H9 (cell line): ENCODE measurements at regions not wholly inside any gene's neighbourhood (a gene's known extent, or its start where the extent isn't known, plus 50 kb on each side); places are given as distances from the start of the nearest gene placed in this dataset.

Experiments
- DNase-seq: peaks from one replicate; pipeline ENCODE4 v3.0.0-alpha.2; 2017
- H2AFZ ChIP-seq: one replicate; pipeline ENCODE4 v1.6.1; 2013; ENCODE audit warnings: mild to moderate bottlenecking, low read length, control low read depth, moderate library complexity
- H2AK5ac ChIP-seq: 2 replicates; pipeline ENCODE4 v1.6.1; 2013; ENCODE audit warnings: low read length, control low read depth, mixed read lengths; ENCODE audit not compliant: insufficient read length
- H2BK120ac ChIP-seq: one replicate; pipeline ENCODE4 v1.6.1; 2013; ENCODE audit warnings: low read depth, mild to moderate bottlenecking, low read length, control low read depth, inconsistent platforms; ENCODE audit not compliant: poor library complexity, severe bottlenecking
- H2BK12ac ChIP-seq: 2 replicates; pipeline ENCODE4 v1.6.1; 2013; ENCODE audit warnings: low read length, control low read depth, mixed read lengths, low read depth; ENCODE audit not compliant: insufficient read length
- H2BK15ac ChIP-seq: 2 replicates; pipeline ENCODE4 v1.6.1; 2013; ENCODE audit warnings: low read depth, low read length, control low read depth
- H2BK20ac ChIP-seq: one replicate; pipeline ENCODE4 v1.6.1; 2013; ENCODE audit warnings: low read depth, mild to moderate bottlenecking, low read length, control low read depth, inconsistent platforms; ENCODE audit not compliant: poor library complexity, severe bottlenecking
- H2BK5ac ChIP-seq: 2 replicates; pipeline ENCODE4 v1.6.1; 2013; ENCODE audit warnings: low read length, control low read depth, mixed read lengths; ENCODE audit not compliant: insufficient read length
- H3K14ac ChIP-seq: 2 replicates; pipeline ENCODE4 v1.6.1; 2013; ENCODE audit warnings: low read length, control low read depth; ENCODE audit not compliant: insufficient read depth
- H3K18ac ChIP-seq: 2 replicates; pipeline ENCODE4 v1.6.1; 2013; ENCODE audit warnings: low read depth, mild to moderate bottlenecking, mixed read lengths, low read length, control low read depth; ENCODE audit not compliant: insufficient read length
- H3K23ac ChIP-seq: 2 replicates; pipeline ENCODE4 v1.6.1; 2013; ENCODE audit warnings: low read length, control low read depth, mixed read lengths, low read depth; ENCODE audit not compliant: insufficient read length
- H3K23me2 ChIP-seq: 2 replicates; pipeline ENCODE4 v1.6.1; 2013; ENCODE audit warnings: low read depth, mild to moderate bottlenecking, mixed read lengths, low read length, control low read depth; ENCODE audit not compliant: insufficient read length, poor library complexity, severe bottlenecking
- H3K27ac ChIP-seq: 2 replicates; pipeline ENCODE4 v1.5.1; 2013; ENCODE audit warnings: low read length, control low read depth, mixed read lengths, low read depth; ENCODE audit not compliant: insufficient read length
- H3K27me3 ChIP-seq: 2 replicates; pipeline ENCODE4 v1.6.1; 2013; ENCODE audit warnings: low read length, control low read depth, inconsistent platforms; ENCODE audit not compliant: insufficient read depth
- H3K4ac ChIP-seq: 2 replicates; pipeline ENCODE4 v1.6.1; 2013; ENCODE audit warnings: low read depth, mild to moderate bottlenecking, control low read depth, inconsistent platforms, low read length, moderate library complexity
- H3K4me1 ChIP-seq: 2 replicates; pipeline ENCODE4 v1.6.1; 2013; ENCODE audit warnings: low read length, control low read depth, inconsistent platforms; ENCODE audit not compliant: insufficient read depth
- H3K4me2 ChIP-seq: 2 replicates; pipeline ENCODE4 v1.6.1; 2013; ENCODE audit warnings: low read length, control low read depth, mixed read lengths; ENCODE audit not compliant: insufficient read length, insufficient read depth
- H3K56ac ChIP-seq: 2 replicates; pipeline ENCODE4 v1.6.1; 2013; ENCODE audit warnings: low read depth, mild to moderate bottlenecking, mixed read lengths, low read length, control low read depth; ENCODE audit not compliant: insufficient read length
- H3K79me1 ChIP-seq: 2 replicates; pipeline ENCODE4 v1.6.1; 2013; ENCODE audit warnings: low read depth, mild to moderate bottlenecking, moderate library complexity, low read length, control low read depth, inconsistent platforms; ENCODE audit not compliant: insufficient read depth, poor library complexity, severe bottlenecking
- H3K79me2 ChIP-seq: 2 replicates; pipeline ENCODE4 v1.6.1; 2013; ENCODE audit warnings: low read length, control low read depth, inconsistent platforms; ENCODE audit not compliant: insufficient read depth
- H3K9ac ChIP-seq: 2 replicates; pipeline ENCODE4 v1.6.1; 2013; ENCODE audit warnings: low read length, control low read depth, mixed read lengths; ENCODE audit not compliant: insufficient read length; ENCODE audit errors: extremely low read depth
- H3K9me3 ChIP-seq: one replicate; pipeline ENCODE4 v1.6.1; 2013; ENCODE audit warnings: low read depth, low read length, inconsistent platforms; ENCODE audit not compliant: control insufficient read depth
- H3T11ph ChIP-seq: one replicate; pipeline ENCODE4 v1.6.1; 2013; ENCODE audit warnings: mild to moderate bottlenecking, low read length, control low read depth, inconsistent platforms
- H4K20me1 ChIP-seq: one replicate; pipeline ENCODE4 v1.6.1; 2013; ENCODE audit not compliant: control insufficient read depth, insufficient read length, insufficient read depth
- H4K5ac ChIP-seq: 2 replicates; pipeline ENCODE4 v1.6.1; 2013; ENCODE audit warnings: low read depth, mild to moderate bottlenecking, mixed read lengths, low read length, control low read depth; ENCODE audit not compliant: insufficient read length
- H4K8ac ChIP-seq: replicated peaks from 2 replicates; pipeline ENCODE4 v1.6.1; 2013; ENCODE audit warnings: low read length, control low read depth, mixed read lengths, low read depth; ENCODE audit not compliant: insufficient read length
- H4K91ac ChIP-seq: 2 replicates; pipeline ENCODE4 v1.6.1; 2013; ENCODE audit warnings: low read depth, mild to moderate bottlenecking, moderate library complexity, mixed read lengths, low read length, control low read depth; ENCODE audit not compliant: insufficient read length
- H3K27ac Mint-ChIP-seq, 3 experiments: 2 replicates in 2 of 3; 3 replicates in 1 of 3; pipeline ENCODE4 v1.8.0; 2020 to 2021; ENCODE audit warnings: mixed read lengths in 3 of 3, mild to moderate bottlenecking in 1 of 3, moderate library complexity in 1 of 3
- H3K27me3 Mint-ChIP-seq: 2 replicates; pipeline ENCODE4 v1.8.0; 2021; ENCODE audit warnings: low read depth, mild to moderate bottlenecking, moderate library complexity, mixed read lengths
- H3K36me3 Mint-ChIP-seq, 3 experiments: 2 replicates in 2 of 3; 3 replicates in 1 of 3; pipeline ENCODE4 v1.8.0; 2020 to 2021; ENCODE audit warnings: low read depth in 3 of 3, mixed read lengths in 3 of 3; ENCODE audit not compliant: insufficient read depth in 1 of 3
- H3K4me1 Mint-ChIP-seq, 2 experiments: 2 replicates each; pipeline ENCODE4 v1.8.0; 2020; ENCODE audit warnings: mixed read lengths in 2 of 2
- H3K4me3 Mint-ChIP-seq, 2 experiments: 2 replicates in 1 of 2; 3 replicates in 1 of 2; pipeline ENCODE4 v1.8.0; 2020 to 2021; ENCODE audit warnings: mild to moderate bottlenecking in 2 of 2, mixed read lengths in 2 of 2, moderate library complexity in 1 of 2
- H3K9me3 Mint-ChIP-seq, 2 experiments: 2 replicates in 1 of 2; 3 replicates in 1 of 2; pipeline ENCODE4 v1.8.0; 2020; ENCODE audit warnings: mild to moderate bottlenecking in 2 of 2, mixed read lengths in 2 of 2, moderate library complexity in 1 of 2
- WGBS: extraction: QIAGEN DNeasy Blood & Tissue Kit; methylation state at CpG from one replicate; pipeline ENCODE4 v1.1.7; 2013; ENCODE audit warnings: missing lambda C conversion rate, low lambda C conversion rate, mixed read lengths; ENCODE audit not compliant: insufficient read length; ENCODE audit errors: extremely low coverage; 5-methylcytosine and 5-hydroxymethylcytosine counted together
- TF ChIP-seq, protein P1 (sequence below): fragments of 200-600 bp; sonication (generic); conservative IDR thresholded peaks from 3 replicates; pipeline ENCODE4 v1.8.0; 2021; ENCODE audit warnings: antibody characterized with exemption, mild to moderate bottlenecking

DNA sequence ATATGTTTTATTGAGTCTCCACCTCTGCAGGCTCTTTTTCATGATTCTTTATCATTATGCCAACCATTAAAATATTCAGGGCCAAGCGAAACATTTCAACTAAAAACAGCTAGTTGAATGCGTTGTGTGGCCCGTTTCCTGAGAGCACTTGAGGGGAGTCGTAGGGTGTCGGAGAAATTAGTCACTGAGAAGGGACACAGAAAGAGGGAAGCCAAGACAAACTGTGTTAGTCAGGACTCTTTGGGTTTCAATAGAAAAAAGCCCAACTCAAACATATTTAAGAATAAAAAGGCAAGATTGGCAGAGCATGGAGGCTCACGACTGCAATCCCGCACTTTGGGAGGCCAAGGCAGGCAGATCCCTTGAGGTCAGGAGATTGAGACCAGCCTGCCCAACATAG is 58.9 kb downstream of the MAFB start:
- Histone ChIP-seq H3K56ac (no peak overlapping the region), H2BK120ac (no peak overlapping the region), H2BK12ac (no peak overlapping the region), H3K27me3 (no peaks in the 10 kb centered on the region), H3K14ac (no peak overlapping the region), H3K79me1 (no peaks in the 10 kb centered on the region), H3K79me2 (no peaks in the 10 kb centered on the region), H3K27ac (no peak overlapping the region), H4K91ac (no peak overlapping the region), H4K5ac (no peak overlapping the region), H3K4me2 (no peak overlapping the region), H3K9ac (no peak overlapping the region), H3K9me3 (no peaks in the 10 kb centered on the region), H2AK5ac (no peak overlapping the region), H2BK15ac (no peak overlapping the region), H3K4ac (no peak overlapping the region), H3K18ac (no peak overlapping the region), H3K23ac (no peak overlapping the region), H3K23me2 (no peaks in the 10 kb centered on the region), H2AFZ (no peak overlapping the region), H4K20me1 (no peaks in the 10 kb centered on the region), H3T11ph (no peak overlapping the region), H2BK5ac (no peak overlapping the region), H4K8ac (no peak overlapping the region), H2BK20ac (no peak overlapping the region), H3K4me1 (peaks cover 2% of the 10 kb centered on the region; the same call in 1 of the 2 replicates)
- DNase-seq: no peak
- Mint-ChIP-seq H3K4me3 (no peak overlapping the region), H3K4me1 (peaks cover 0 to 7% of the 10 kb centered on the region in 2 experiments; a peak in 3 of 4 replicates), H3K27ac (no peak overlapping the region), H3K27me3 (peaks cover 2% of the 10 kb centered on the region; the same call in 1 of the 2 replicates), H3K9me3 (peaks cover 4 to 8% of the 10 kb centered on the region in 2 experiments; a peak in 3 of 5 replicates), H3K36me3 (peaks cover 0 to 5% (median 3%) of the 10 kb centered on the region in 3 experiments; a peak in 2 of 7 replicates)
- WGBS: no CpG with 5 or more reads among the region's 7 CpGs
- TF ChIP-seq, protein P1, sequence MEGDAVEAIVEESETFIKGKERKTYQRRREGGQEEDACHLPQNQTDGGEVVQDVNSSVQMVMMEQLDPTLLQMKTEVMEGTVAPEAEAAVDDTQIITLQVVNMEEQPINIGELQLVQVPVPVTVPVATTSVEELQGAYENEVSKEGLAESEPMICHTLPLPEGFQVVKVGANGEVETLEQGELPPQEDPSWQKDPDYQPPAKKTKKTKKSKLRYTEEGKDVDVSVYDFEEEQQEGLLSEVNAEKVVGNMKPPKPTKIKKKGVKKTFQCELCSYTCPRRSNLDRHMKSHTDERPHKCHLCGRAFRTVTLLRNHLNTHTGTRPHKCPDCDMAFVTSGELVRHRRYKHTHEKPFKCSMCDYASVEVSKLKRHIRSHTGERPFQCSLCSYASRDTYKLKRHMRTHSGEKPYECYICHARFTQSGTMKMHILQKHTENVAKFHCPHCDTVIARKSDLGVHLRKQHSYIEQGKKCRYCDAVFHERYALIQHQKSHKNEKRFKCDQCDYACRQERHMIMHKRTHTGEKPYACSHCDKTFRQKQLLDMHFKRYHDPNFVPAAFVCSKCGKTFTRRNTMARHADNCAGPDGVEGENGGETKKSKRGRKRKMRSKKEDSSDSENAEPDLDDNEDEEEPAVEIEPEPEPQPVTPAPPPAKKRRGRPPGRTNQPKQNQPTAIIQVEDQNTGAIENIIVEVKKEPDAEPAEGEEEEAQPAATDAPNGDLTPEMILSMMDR: no peak
